ENCODE measurements at regions not wholly inside any gene's neighbourhood (a gene's known extent, or its start where the extent isn't known, plus 50 kb on each side); places are given as distances from the start of the nearest gene placed in this dataset.

DNA sequence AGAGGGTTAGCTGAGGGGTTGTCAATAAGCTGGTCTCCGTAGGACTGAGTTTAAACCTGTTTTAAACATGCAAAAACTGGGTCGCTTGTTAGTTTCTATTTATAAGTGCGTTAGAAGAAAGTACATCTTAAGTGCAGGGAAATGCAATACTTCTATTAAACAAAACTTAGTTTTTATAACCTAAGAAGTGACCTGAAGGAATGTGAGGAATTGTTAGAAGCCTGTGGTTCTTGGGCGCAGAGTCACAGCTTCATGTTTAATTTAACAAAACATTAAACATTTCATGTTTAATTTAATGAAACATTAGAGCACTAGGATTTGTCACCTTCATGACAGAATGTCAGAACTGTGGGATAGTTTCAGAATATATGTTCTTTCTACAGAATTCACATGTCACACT lies 469.2 kb upstream of the WWC1 start:
- Histone ChIP-seq H3K4ac (ENCODE audit: low read depth, low read length) (no peak overlapping the region), H2AK5ac (ENCODE audit: low read length) (no peak overlapping the region), H3K27me3 (ENCODE audit: insufficient read depth, low read length) (no peaks in the 10 kb centered on the region), H3K23ac (ENCODE audit: low read length) (no peak overlapping the region), H3K4me1 (ENCODE audit: control insufficient read depth in 1 of 2, insufficient read depth in 2 of 2, low read length in 2 of 2) (no peaks in the 10 kb centered on the region), H2BK12ac (ENCODE audit: low read length) (no peak overlapping the region), H4K12ac (ENCODE audit: low read depth, low read length) (no peak overlapping the region), H3K9ac (ENCODE audit: low read length) (no peak overlapping the region), H3K14ac (ENCODE audit: low read length) (no peak overlapping the region), H3K4me3 (ENCODE audit: low read depth, low read length) (no peak overlapping the region), H3K79me1 (ENCODE audit: low read length) (no peaks in the 10 kb centered on the region), H3K4me2 (ENCODE audit: low read length) (no peak overlapping the region), H4K8ac (ENCODE audit: low read depth, low read length) (no peak overlapping the region), H3K79me2 (ENCODE audit: control insufficient read depth, insufficient read depth, low read length, poor library complexity) (no peaks in the 10 kb centered on the region), H3K9me3 (ENCODE audit: insufficient read depth, low read depth, low read length) (peaks cover 2% of the 10 kb centered on the region), H3K27ac (ENCODE audit: low read depth, low read length) (no peak overlapping the region), H2AFZ (ENCODE audit: insufficient read depth, low read length, poor library complexity) (no peak overlapping the region), H3K18ac (ENCODE audit: low read length) (no peak overlapping the region), H4K91ac (ENCODE audit: low read depth, low read length) (no peak overlapping the region), H2BK5ac (ENCODE audit: low read depth, low read length, poor library complexity) (no peak overlapping the region), H2BK120ac (ENCODE audit: insufficient read depth, low read length, poor library complexity) (no peak overlapping the region), H3K36me3 (ENCODE audit: control insufficient read depth in 1 of 2, insufficient read depth in 2 of 2, low read length in 2 of 2) (no peaks in the 10 kb centered on the region)
- DNase-seq, result no peak
- no CpG with 5 or more reads among the region's 4 CpGs for WGBS (ENCODE audit: extremely low coverage, insufficient coverage, insufficient read length)

DNA sequence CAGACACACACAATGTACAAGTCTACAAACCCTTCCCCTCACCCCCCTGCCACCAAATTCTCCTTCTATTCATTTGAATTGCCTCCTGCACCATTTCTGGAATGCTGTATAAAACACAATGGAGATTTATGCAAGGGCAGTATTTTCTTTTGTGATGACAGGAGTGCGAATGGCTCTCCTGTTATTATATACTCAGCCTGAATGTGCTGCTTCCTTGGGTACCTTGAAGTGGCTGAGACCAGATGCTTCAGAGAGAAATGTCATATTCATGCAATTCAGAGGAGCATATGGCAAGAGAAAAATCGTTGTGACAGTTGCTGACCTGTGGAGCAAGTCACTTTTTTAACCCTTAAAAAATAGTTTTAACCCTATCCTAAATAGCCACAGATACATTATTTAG lies 468.0 kb upstream of the WWC1 start:
- no peak overlapping the region for H2AK5ac ChIP-seq (ENCODE audit: low read length)
- H4K91ac ChIP-seq (ENCODE audit: low read depth, low read length), result no peak overlapping the region
- no peaks in the 10 kb centered on the region for H3K27me3 ChIP-seq (ENCODE audit: insufficient read depth, low read length)
- WGBS (ENCODE audit: extremely low coverage, insufficient coverage, insufficient read length), result no CpG with 5 or more reads among the region's 2 CpGs
- H3K79me1 ChIP-seq (ENCODE audit: low read length), result no peaks in the 10 kb centered on the region
- H3K4me1 ChIP-seq (ENCODE audit: control insufficient read depth in 1 of 2, insufficient read depth in 2 of 2, low read length in 2 of 2), result no peaks in the 10 kb centered on the region
- no peak overlapping the region for H2BK12ac ChIP-seq (ENCODE audit: low read length)
- H3K4ac ChIP-seq (ENCODE audit: low read depth, low read length), result no peak overlapping the region
- no peak overlapping the region for H3K4me2 ChIP-seq (ENCODE audit: low read length)
- no peak overlapping the region for H2AFZ ChIP-seq (ENCODE audit: insufficient read depth, low read length, poor library complexity)
- H3K9ac ChIP-seq (ENCODE audit: low read length), result no peak overlapping the region
- no peaks in the 10 kb centered on the region for H3K79me2 ChIP-seq (ENCODE audit: control insufficient read depth, insufficient read depth, low read length, poor library complexity)
- H4K8ac ChIP-seq (ENCODE audit: low read depth, low read length), result no peak overlapping the region
- no peak overlapping the region for H3K18ac ChIP-seq (ENCODE audit: low read length)
- no peak for DNase-seq
- no peak overlapping the region for H2BK5ac ChIP-seq (ENCODE audit: low read depth, low read length, poor library complexity)
- no peak overlapping the region for H3K4me3 ChIP-seq (ENCODE audit: low read depth, low read length)
- H2BK120ac ChIP-seq (ENCODE audit: insufficient read depth, low read length, poor library complexity), result no peak overlapping the region
- no peaks in the 10 kb centered on the region for H3K36me3 ChIP-seq (ENCODE audit: control insufficient read depth in 1 of 2, insufficient read depth in 2 of 2, low read length in 2 of 2)
- H4K12ac ChIP-seq (ENCODE audit: low read depth, low read length), result no peak overlapping the region
- no peak overlapping the region for H3K27ac ChIP-seq (ENCODE audit: low read depth, low read length)
- no peak overlapping the region for H3K23ac ChIP-seq (ENCODE audit: low read length)
- no peak overlapping the region for H3K14ac ChIP-seq (ENCODE audit: low read length)
- peaks cover 2% of the 10 kb centered on the region for H3K9me3 ChIP-seq (ENCODE audit: insufficient read depth, low read depth, low read length)

DNA sequence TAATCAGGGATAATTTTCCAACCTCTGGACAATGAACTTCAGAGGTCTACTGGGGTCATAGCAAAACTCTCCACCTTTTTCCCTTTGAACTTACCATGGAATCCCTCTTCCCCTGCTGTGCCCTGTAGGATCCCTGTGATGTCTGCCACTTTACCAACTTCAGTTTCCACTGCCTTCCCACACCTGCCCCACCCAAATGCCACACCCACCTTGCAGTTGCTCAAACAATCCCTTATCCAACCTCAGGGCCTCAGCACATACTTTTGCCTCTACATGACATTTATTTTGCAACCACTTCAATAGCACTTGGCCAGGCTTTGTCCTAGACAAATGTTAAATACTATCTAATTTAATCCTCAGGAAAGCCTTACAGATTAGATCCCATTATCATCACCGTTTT lies 463.7 kb upstream of the WWC1 start:
- no CpG with 5 or more reads among the region's 1 CpG for WGBS (ENCODE audit: extremely low coverage, insufficient coverage, insufficient read length)
- Histone ChIP-seq H4K12ac (ENCODE audit: low read depth, low read length) (no peak overlapping the region), H3K4me3 (ENCODE audit: low read depth, low read length) (no peak overlapping the region), H3K36me3 (ENCODE audit: control insufficient read depth in 1 of 2, insufficient read depth in 2 of 2, low read length in 2 of 2) (no peaks in the 10 kb centered on the region), H2AK5ac (ENCODE audit: low read length) (no peak overlapping the region), H3K79me1 (ENCODE audit: low read length) (no peaks in the 10 kb centered on the region), H3K79me2 (ENCODE audit: control insufficient read depth, insufficient read depth, low read length, poor library complexity) (no peaks in the 10 kb centered on the region), H3K4me1 (ENCODE audit: control insufficient read depth in 1 of 2, insufficient read depth in 2 of 2, low read length in 2 of 2) (no peaks in the 10 kb centered on the region), H2BK5ac (ENCODE audit: low read depth, low read length, poor library complexity) (no peak overlapping the region), H3K18ac (ENCODE audit: low read length) (no peak overlapping the region), H3K27ac (ENCODE audit: low read depth, low read length) (no peak overlapping the region), H3K4me2 (ENCODE audit: low read length) (no peak overlapping the region), H3K23ac (ENCODE audit: low read length) (no peak overlapping the region), H4K91ac (ENCODE audit: low read depth, low read length) (no peak overlapping the region), H3K27me3 (ENCODE audit: insufficient read depth, low read length) (no peaks in the 10 kb centered on the region), H2AFZ (ENCODE audit: insufficient read depth, low read length, poor library complexity) (no peak overlapping the region), H4K8ac (ENCODE audit: low read depth, low read length) (no peak overlapping the region), H3K4ac (ENCODE audit: low read depth, low read length) (no peak overlapping the region), H3K9ac (ENCODE audit: low read length) (no peak overlapping the region), H2BK12ac (ENCODE audit: low read length) (no peak overlapping the region), H3K14ac (ENCODE audit: low read length) (no peak overlapping the region), H3K9me3 (ENCODE audit: insufficient read depth, low read depth, low read length) (no peaks in the 10 kb centered on the region), H2BK120ac (ENCODE audit: insufficient read depth, low read length, poor library complexity) (no peak overlapping the region)
- DNase-seq, result no peak

DNA sequence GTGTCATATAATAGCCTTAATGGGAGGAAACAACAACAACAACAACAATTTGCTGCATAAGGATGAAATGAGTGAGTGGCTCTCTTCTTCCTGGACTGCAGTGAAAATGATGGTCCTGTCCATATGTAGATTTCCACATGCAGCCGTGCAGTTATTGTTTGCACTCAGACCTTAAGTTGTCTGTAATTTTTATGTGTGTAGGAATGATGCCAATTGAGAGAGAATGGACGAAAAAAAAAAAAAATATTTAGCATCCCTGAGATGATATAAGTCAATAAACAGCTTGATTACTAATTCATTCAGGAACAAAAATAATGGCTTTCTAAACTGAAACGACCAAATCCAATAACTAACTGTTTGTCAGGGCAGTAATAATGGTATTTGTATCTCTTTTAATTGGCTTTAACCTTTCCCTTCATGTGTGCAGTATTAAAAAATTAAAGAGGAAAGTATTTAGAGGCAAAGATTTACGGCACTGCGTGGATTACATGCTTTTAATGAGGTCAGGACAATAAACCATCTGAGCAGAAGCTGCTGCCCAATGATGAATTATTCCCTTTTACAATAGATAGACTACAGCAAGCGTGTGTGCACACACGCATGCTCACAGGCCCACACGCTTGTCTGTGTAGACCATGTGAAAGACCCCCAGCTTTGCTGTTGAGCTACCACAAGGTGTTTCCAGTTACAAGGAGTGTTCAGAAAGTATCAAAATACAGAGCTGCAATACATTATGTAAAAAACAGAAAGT lies 459.5 kb upstream of the WWC1 start:
- WGBS (ENCODE audit: extremely low coverage, insufficient coverage, insufficient read length), result no CpG with 5 or more reads among the region's 8 CpGs
- no peak overlapping the region for H3K9ac ChIP-seq (ENCODE audit: low read length)
- no peak overlapping the region for H3K27ac ChIP-seq (ENCODE audit: low read depth, low read length)

More for the DNA sequence above, 459.5 kb upstream of the WWC1 start:
- H3K14ac ChIP-seq (ENCODE audit: low read length), result no peak overlapping the region
- no peak overlapping the region for H2BK12ac ChIP-seq (ENCODE audit: low read length)
- no peaks in the 10 kb centered on the region for H3K79me2 ChIP-seq (ENCODE audit: control insufficient read depth, insufficient read depth, low read length, poor library complexity)
- no peak overlapping the region for H3K4me3 ChIP-seq (ENCODE audit: low read depth, low read length)
- H2AFZ ChIP-seq (ENCODE audit: insufficient read depth, low read length, poor library complexity), result no peak overlapping the region
- H3K18ac ChIP-seq (ENCODE audit: low read length), result no peak overlapping the region
- H3K27me3 ChIP-seq (ENCODE audit: insufficient read depth, low read length), result no peaks in the 10 kb centered on the region
- no peak overlapping the region for H4K12ac ChIP-seq (ENCODE audit: low read depth, low read length)
- H2BK5ac ChIP-seq (ENCODE audit: low read depth, low read length, poor library complexity), result no peak overlapping the region
- H3K4me1 ChIP-seq (ENCODE audit: control insufficient read depth in 1 of 2, insufficient read depth in 2 of 2, low read length in 2 of 2), result no peaks in the 10 kb centered on the region
- H4K8ac ChIP-seq (ENCODE audit: low read depth, low read length), result no peak overlapping the region
- H3K4me2 ChIP-seq (ENCODE audit: low read length), result no peak overlapping the region
- no peaks in the 10 kb centered on the region for H3K79me1 ChIP-seq (ENCODE audit: low read length)
- H3K36me3 ChIP-seq (ENCODE audit: control insufficient read depth in 1 of 2, insufficient read depth in 2 of 2, low read length in 2 of 2), result no peaks in the 10 kb centered on the region
- no peak for DNase-seq
- no peaks in the 10 kb centered on the region for H3K9me3 ChIP-seq (ENCODE audit: insufficient read depth, low read depth, low read length)
- peak overlapping the region; percentile 89 for H3K23ac ChIP-seq (ENCODE audit: low read length)
- no peak overlapping the region for H3K4ac ChIP-seq (ENCODE audit: low read depth, low read length)
- no peak overlapping the region for H2BK120ac ChIP-seq (ENCODE audit: insufficient read depth, low read length, poor library complexity)
- H2AK5ac ChIP-seq (ENCODE audit: low read length), result no peak overlapping the region
- H4K91ac ChIP-seq (ENCODE audit: low read depth, low read length), result no peak overlapping the region

Measured in trophoblast cell (in vitro differentiated cells and primary cell).